GM23248 (cell line): ENCODE measurements at regions not wholly inside any gene's neighbourhood (a gene's known extent, or its start where the extent isn't known, plus 50 kb on each side); places are given as distances from the start of the nearest gene placed in this dataset.

Source experiments
- DNase-seq: peaks from one replicate; pipeline ENCODE4 v3.0.0-alpha.2; 2015
- H2AFZ ChIP-seq: fragments of 200-600 bp; sonication (generic); 2 replicates; pipeline ENCODE4 v1.6.1; 2016; ENCODE audit warnings: antibody characterized with exemption
- H3F3A ChIP-seq: fragments of 200-600 bp; sonication (generic); 2 replicates; pipeline ENCODE4 v1.6.1; 2016; ENCODE audit warnings: mild to moderate bottlenecking, antibody characterized with exemption, mixed run types; ENCODE audit not compliant: insufficient read depth
- H3K27ac ChIP-seq: fragments of 200-600 bp; sonication (generic); 2 replicates; pipeline ENCODE4 v1.5.1; 2016; ENCODE audit warnings: mild to moderate bottlenecking
- H3K27me3 ChIP-seq: fragments of 200-600 bp; sonication (generic); replicated peaks from 2 replicates; pipeline ENCODE4 v1.6.1; 2016; ENCODE audit warnings: mild to moderate bottlenecking; ENCODE audit not compliant: insufficient read depth
- H3K36me3 ChIP-seq: fragments of 200-600 bp; sonication (generic); 2 replicates; pipeline ENCODE4 v1.6.1; 2016; ENCODE audit warnings: low read depth, mild to moderate bottlenecking
- H3K4me1 ChIP-seq: fragments of 200-600 bp; sonication (generic); 2 replicates; pipeline ENCODE4 v1.6.1; 2016; ENCODE audit warnings: mild to moderate bottlenecking; ENCODE audit not compliant: insufficient read depth
- H3K4me2 ChIP-seq: fragments of 200-600 bp; sonication (generic); one replicate; pipeline ENCODE4 v1.6.1; 2016; ENCODE audit warnings: mild to moderate bottlenecking; ENCODE audit not compliant: unreplicated experiment
- H3K4me3 ChIP-seq: fragments of 200-600 bp; sonication (generic); 2 replicates; pipeline ENCODE4 v1.5.1; 2016; ENCODE audit warnings: mild to moderate bottlenecking
- H3K79me2 ChIP-seq: fragments of 200-600 bp; sonication (generic); 2 replicates; pipeline ENCODE4 v1.6.1; 2016; ENCODE audit warnings: mild to moderate bottlenecking; ENCODE audit not compliant: insufficient read depth
- H3K9ac ChIP-seq: fragments of 200-600 bp; sonication (generic); 2 replicates; pipeline ENCODE4 v1.6.1; 2016; ENCODE audit warnings: mild to moderate bottlenecking
- H3K9me2 ChIP-seq: fragments of 200-600 bp; sonication (generic); 2 replicates; pipeline ENCODE4 v1.6.1; 2016; ENCODE audit warnings: mixed run types, mild to moderate bottlenecking, moderate library complexity; ENCODE audit not compliant: insufficient read depth
- H3K9me3 ChIP-seq: fragments of 200-600 bp; sonication (generic); one replicate; pipeline ENCODE4 v1.6.1; 2017; ENCODE audit warnings: low read depth
- H4K20me1 ChIP-seq: fragments of 200-600 bp; sonication (generic); 2 replicates; pipeline ENCODE4 v1.6.0; 2016; ENCODE audit not compliant: insufficient read depth
- EZH2 ChIP-seq: fragments of 200-600 bp; sonication (generic); IDR thresholded peaks from 2 replicates; pipeline ENCODE4 v1.6.1; 2018; ENCODE audit warnings: antibody characterized with exemption, mild to moderate bottlenecking; ENCODE audit not compliant: insufficient read depth, poor library complexity, severe bottlenecking
- EZH2phosphoT487 ChIP-seq: fragments of 200-600 bp; sonication (generic); IDR thresholded peaks from 2 replicates; pipeline ENCODE4 v1.6.1; 2018; ENCODE audit warnings: antibody characterized with exemption, moderate library complexity, mild to moderate bottlenecking, low read depth; ENCODE audit not compliant: insufficient read depth
- WGBS, 2 experiments: methylation state at CpG; one replicate each; pipeline ENCODE4 v1.1.6; 2015 to 2017; ENCODE audit warnings: low lambda C conversion rate in 2 of 2, low coverage in 1 of 2; ENCODE audit errors: missing lambda C conversion rate in 2 of 2; 5-methylcytosine and 5-hydroxymethylcytosine counted together
- in situ Hi-C: fragments of 300-500 bp; cut with MboI; formaldehyde crosslinking; loops from 2 replicates; pipeline ENCODE4 v1.15.0; 2020

DNA sequence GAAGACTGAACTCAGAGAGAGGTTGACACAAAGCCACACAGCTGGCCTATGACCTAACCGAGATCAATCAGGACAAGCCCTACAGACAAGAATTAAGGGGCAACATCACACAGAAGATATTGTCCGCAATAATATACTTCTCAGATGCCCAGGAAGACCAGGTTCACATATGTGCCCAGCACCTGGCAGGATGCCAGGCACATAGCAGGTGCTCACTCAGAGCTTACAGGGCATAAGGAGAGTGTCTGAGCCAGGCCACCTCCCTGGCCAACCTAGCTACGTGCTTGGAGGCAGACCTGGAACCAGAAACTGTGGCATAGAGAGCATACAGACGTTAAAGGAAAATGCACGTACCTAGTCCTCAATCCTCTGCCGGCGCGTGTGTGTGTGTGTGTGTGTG is 87.0 kb upstream of the LRFN2 start:
- in situ Hi-C loops = no loop called here
- Histone ChIP-seq H3K9me2 (no peaks in the 10 kb centered on the region), H3K9me3 (no peaks in the 10 kb centered on the region), H3K27ac (no peak overlapping the region), H3K4me2 (no peak overlapping the region), H3K36me3 (no peaks in the 10 kb centered on the region), H4K20me1 (no peaks in the 10 kb centered on the region), H3K4me1 (no peaks in the 10 kb centered on the region), H2AFZ (no peak overlapping the region), H3K27me3 (peaks cover 4% of the 10 kb centered on the region), H3F3A (no peaks in the 10 kb centered on the region), H3K4me3 (no peak overlapping the region), H3K79me2 (no peaks in the 10 kb centered on the region), H3K9ac (no peak overlapping the region)
- WGBS, 2 experiments = 55 to 57% methylated on average over 7 to 8 of the region's 8 CpGs
- DNase-seq = no peak
- TF ChIP-seq EZH2phosphoT487 (no peak), EZH2 (no peak)

- WGBS, 2 experiments = 6 to 17% methylated on average over 5 of the region's 5 CpGs
Measured at GRCh38 chr6:40672087-40672486, 84.9 kb upstream of the LRFN2 start.

DNA sequence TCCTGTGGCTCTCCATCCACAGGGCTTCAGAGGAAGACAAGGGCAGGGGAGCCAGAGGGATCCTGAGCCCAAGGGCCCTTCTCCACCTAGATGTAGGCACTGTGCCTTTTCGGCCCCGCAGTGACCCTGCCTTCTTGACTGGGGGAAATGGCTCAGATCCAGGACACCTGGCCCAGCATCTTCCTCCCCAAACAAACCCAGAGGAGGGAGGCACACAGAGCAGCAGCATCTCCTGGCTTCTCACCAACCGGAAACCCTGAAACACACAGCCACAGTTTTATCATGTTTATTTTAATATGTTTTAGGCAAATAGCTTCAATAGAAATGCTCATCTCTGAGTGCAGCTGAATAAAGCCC is 84.5 kb upstream of the LRFN2 start:
- Histone ChIP-seq H3K9me2 (no peaks in the 10 kb centered on the region), H3F3A (no peaks in the 10 kb centered on the region), H3K4me3 (no peak overlapping the region), H3K27me3 (peaks cover 4% of the 10 kb centered on the region), H3K27ac (no peak overlapping the region), H2AFZ (no peak overlapping the region), H3K4me2 (no peak overlapping the region), H3K79me2 (no peaks in the 10 kb centered on the region), H4K20me1 (no peaks in the 10 kb centered on the region), H3K9ac (no peak overlapping the region), H3K36me3 (no peaks in the 10 kb centered on the region), H3K4me1 (no peaks in the 10 kb centered on the region), H3K9me3 (no peaks in the 10 kb centered on the region)
- 34 to 49% methylated on average over 3 of the region's 3 CpGs for WGBS, 2 experiments
- no peak for DNase-seq
- no peak for TF ChIP-seq EZH2phosphoT487
- TF ChIP-seq EZH2 = no peak
- in situ Hi-C loops = no loop called here

More at GRCh38 chr6:40672087-40672486, 84.9 kb upstream of the LRFN2 start:
- no peaks in the 10 kb centered on the region for H3K79me2 ChIP-seq
- no peak overlapping the region for H3K4me3 ChIP-seq
- H2AFZ ChIP-seq = no peak overlapping the region
- TF ChIP-seq EZH2 = no peak
- no peak for TF ChIP-seq EZH2phosphoT487
- H3K4me1 ChIP-seq = no peaks in the 10 kb centered on the region
- DNase-seq = peak; percentile 5
- H3K9me2 ChIP-seq = no peaks in the 10 kb centered on the region
- H3F3A ChIP-seq = no peaks in the 10 kb centered on the region
- H3K36me3 ChIP-seq = no peaks in the 10 kb centered on the region
- H3K27me3 ChIP-seq = peaks cover 4% of the 10 kb centered on the region
- H3K4me2 ChIP-seq = no peak overlapping the region
- in situ Hi-C loops = no loop called here
- H3K9me3 ChIP-seq = no peaks in the 10 kb centered on the region
- no peaks in the 10 kb centered on the region for H4K20me1 ChIP-seq
- no peak overlapping the region for H3K9ac ChIP-seq
- H3K27ac ChIP-seq = no peak overlapping the region

DNA sequence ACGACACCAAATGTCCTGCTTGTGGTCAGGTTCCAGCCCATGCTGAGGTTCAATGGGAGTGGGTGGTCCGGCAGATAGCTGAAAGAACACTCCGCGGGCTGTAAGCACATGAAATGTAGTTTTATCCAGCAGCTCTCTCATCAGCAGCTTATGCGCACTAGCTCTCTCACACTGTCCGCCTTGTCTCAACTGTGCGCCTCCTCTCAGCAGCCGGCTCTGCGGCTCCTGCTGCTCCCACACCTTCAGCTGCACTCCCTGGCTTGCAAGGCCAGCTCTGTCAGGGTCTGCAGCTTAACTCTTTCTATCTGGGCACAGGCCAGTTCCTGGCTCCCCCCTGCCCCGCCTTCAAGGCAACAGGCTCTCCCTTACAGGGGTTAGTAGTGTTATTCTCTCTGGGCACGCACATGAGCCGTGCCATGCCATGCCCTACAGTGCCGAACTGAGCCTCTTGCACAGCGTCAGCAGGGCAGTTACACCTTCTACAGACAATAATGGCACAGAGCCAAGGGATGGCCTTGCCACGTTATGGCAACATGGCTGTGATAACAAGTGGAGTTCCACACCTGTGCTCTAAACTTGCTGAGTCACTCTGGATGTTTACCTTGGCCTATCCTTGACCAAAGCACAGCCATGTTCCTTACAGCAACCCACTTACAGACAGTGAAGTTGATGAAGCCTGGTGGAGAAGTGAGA is 84.0 kb upstream of the LRFN2 start:
- H3K36me3 ChIP-seq = no peaks in the 10 kb centered on the region
- DNase-seq = no peak
- no peaks in the 10 kb centered on the region for H3K9me3 ChIP-seq
- no peak overlapping the region for H2AFZ ChIP-seq
- H3K27ac ChIP-seq = no peak overlapping the region
- in situ Hi-C loops = no loop called here
- no peaks in the 10 kb centered on the region for H3F3A ChIP-seq
- H3K4me3 ChIP-seq = no peak overlapping the region
- 67 to 68% methylated on average over 15 of the region's 15 CpGs for WGBS, 2 experiments
- peaks cover 4% of the 10 kb centered on the region for H3K27me3 ChIP-seq
- no peak overlapping the region for H3K4me2 ChIP-seq
- no peaks in the 10 kb centered on the region for H3K9me2 ChIP-seq
- H3K79me2 ChIP-seq = no peaks in the 10 kb centered on the region
- TF ChIP-seq EZH2phosphoT487 = no peak
- no peak for TF ChIP-seq EZH2
- H4K20me1 ChIP-seq = no peaks in the 10 kb centered on the region
- no peak overlapping the region for H3K9ac ChIP-seq
- H3K4me1 ChIP-seq = no peaks in the 10 kb centered on the region

DNA sequence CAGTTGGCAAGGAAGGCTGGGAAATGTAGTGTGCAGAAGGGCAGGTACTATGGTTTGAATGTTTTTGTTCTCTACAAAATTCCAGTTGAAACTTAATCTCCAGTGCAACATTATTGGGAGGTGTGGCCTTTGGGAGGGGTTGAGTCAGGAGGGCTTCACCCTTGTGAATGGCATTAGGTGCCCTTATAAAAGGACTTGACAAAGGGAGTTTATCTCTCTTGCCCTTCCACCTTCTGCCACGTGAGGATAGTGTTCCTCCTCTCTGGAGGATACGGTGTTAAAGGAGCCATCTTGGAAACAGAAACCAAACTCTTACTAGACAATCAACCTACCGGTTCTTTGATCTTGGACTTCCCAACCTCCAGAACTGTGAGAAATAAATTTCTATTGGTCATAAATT is 82.2 kb upstream of the LRFN2 start:
- Histone ChIP-seq H3K27ac (no peak overlapping the region), H3K9me2 (no peaks in the 10 kb centered on the region), H2AFZ (no peak overlapping the region), H3K9ac (no peak overlapping the region), H3K4me1 (no peaks in the 10 kb centered on the region), H3K27me3 (peaks cover 4% of the 10 kb centered on the region), H4K20me1 (no peaks in the 10 kb centered on the region), H3F3A (no peaks in the 10 kb centered on the region), H3K4me2 (no peak overlapping the region), H3K36me3 (no peaks in the 10 kb centered on the region), H3K4me3 (no peak overlapping the region), H3K79me2 (no peaks in the 10 kb centered on the region), H3K9me3 (no peaks in the 10 kb centered on the region)
- WGBS, 2 experiments = 29 to 32% methylated on average over 3 of the region's 3 CpGs
- TF ChIP-seq EZH2 (no peak), EZH2phosphoT487 (no peak)
- in situ Hi-C loops = no loop called here
- DNase-seq = no peak
